ENCODE measurements at regions not wholly inside any gene's neighbourhood (a gene's known extent, or its start where the extent isn't known, plus 50 kb on each side); places are given as distances from the start of the nearest gene placed in this dataset.

DNA sequence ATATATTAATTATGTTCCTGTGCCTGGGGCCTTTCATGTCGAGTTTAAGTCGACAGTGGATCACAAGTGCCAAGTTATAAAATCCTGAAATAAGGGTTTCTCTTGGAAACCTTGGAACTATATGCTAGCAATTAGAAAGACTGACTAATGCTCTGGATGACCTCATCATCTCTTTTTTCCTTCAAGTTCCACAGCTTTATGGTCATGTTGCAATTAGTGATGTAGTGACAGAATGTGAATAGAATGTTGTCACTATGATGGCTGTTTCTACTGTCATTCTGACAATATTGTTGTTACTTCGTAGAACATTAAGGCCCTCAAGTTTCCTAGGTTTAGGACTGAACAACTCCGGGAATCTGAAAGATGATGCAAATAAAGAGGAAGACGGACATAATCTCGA is 368.0 kb upstream of the SEMA6A start:
- TF ChIP-seq, protein P1, sequence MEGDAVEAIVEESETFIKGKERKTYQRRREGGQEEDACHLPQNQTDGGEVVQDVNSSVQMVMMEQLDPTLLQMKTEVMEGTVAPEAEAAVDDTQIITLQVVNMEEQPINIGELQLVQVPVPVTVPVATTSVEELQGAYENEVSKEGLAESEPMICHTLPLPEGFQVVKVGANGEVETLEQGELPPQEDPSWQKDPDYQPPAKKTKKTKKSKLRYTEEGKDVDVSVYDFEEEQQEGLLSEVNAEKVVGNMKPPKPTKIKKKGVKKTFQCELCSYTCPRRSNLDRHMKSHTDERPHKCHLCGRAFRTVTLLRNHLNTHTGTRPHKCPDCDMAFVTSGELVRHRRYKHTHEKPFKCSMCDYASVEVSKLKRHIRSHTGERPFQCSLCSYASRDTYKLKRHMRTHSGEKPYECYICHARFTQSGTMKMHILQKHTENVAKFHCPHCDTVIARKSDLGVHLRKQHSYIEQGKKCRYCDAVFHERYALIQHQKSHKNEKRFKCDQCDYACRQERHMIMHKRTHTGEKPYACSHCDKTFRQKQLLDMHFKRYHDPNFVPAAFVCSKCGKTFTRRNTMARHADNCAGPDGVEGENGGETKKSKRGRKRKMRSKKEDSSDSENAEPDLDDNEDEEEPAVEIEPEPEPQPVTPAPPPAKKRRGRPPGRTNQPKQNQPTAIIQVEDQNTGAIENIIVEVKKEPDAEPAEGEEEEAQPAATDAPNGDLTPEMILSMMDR (optimal IDR thresholded peaks at IDR 0.05 in 1 of 3, IDR thresholded peaks at IDR 0.05 in 1 of 3, conservative IDR thresholded peaks at IDR 0.05 in 1 of 3; ENCODE audit: extremely low read depth in 1 of 3, insufficient read depth in 2 of 3, low read length in 3 of 3) = no peak
- no peak for TF ChIP-seq EZH2 (IDR thresholded peaks at IDR 0.05; ENCODE audit: low read length)

Data from keratinocyte (primary cell).